Retina (tissue), 1 donor: ENCODE measurements at regions not wholly inside any gene's neighbourhood (a gene's known extent, or its start where the extent isn't known, plus 50 kb on each side); places are given as distances from the start of the nearest gene placed in this dataset.

Experiments used
- DNase-seq: peaks from one replicate; pipeline ENCODE4 v3.0.0-alpha.2; 2016

DNA sequence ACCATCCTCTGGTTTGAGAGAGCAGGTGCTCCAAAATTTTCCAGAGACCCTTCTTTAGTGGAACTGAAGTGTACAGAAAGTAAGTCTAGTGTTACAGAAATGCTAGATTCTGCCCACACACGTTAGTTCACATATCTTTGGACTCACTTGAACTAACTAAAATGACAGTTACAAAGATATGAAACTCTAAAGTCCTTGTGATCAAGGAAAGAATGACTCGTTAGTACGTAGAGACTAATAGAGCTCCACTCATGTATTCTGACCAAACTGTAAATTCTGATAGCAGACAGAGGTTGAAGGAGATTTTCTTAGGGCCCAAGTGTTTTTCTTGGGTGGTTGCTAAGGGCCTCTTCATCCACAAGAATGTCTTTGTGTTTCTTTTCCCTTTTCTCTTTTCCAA, 491.5 kb upstream of the B3GALT2 start:
- DNase-seq = no peak

- DNase-seq = no peak
Measured at GRCh38 chr1:193676996-193677549, 490.7 kb upstream of the B3GALT2 start.

DNA sequence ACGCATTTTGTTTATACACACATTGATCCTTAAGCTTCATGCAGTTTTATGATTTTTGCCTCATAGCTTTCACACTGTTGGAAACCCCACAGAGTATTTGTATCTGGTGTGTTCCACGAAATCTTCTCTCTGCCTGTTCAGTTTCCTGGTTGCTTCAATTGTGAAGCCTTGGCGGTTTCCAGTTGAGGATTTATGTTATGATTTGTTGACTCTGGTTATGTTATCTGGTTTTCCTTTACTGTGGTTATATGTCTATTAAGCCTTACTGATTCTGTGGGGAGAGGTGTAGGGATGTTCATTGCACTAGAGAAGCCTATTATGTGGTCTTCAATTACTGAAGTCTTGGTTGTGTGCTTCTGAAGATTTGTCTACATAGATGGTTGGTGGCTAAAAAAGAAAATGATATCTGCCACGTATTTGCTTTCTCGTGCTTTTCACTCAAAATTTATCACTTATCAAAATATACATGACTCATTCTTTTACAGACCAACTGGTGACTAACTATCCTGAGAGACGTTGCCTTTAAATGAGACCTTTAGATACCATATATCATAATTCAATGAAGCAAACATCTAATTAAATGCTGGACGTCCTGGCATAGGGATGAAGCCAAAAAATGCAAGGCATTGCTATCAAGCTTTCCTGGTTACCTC, 488.0 kb upstream of the B3GALT2 start:
- no peak for DNase-seq

DNA sequence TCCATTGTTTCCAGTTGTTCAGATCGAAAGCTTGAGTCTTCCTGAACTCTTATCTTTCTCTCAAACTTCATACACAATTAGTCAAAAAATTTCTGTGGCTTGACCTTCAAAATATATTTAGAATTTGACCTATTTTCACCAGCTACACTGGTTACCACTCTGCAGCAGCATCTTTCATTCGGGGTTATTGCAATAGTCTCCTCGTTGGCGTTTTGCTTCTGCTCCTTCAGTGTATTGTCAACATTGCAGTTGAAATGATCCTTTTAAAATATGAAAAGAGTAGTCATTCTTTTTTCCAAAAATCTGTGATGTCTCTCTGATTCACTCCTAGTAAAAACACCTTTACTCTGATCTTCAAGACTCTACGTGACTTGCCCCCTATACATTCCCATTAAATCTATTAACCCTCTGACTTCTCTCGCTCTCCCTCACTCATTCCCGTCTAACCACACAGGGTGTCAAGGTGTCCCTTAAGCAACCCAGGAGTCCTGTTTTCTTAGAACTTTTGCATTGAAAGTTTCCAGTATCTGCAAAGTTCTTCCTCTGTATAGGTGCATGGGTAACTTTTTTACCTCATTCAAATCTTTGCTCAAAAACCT, 480.2 kb upstream of the B3GALT2 start:
- DNase-seq = no peak

GRCh38 chr1:193663965-193664364, 477.6 kb upstream of the B3GALT2 start:
- DNase-seq = no peak

DNA sequence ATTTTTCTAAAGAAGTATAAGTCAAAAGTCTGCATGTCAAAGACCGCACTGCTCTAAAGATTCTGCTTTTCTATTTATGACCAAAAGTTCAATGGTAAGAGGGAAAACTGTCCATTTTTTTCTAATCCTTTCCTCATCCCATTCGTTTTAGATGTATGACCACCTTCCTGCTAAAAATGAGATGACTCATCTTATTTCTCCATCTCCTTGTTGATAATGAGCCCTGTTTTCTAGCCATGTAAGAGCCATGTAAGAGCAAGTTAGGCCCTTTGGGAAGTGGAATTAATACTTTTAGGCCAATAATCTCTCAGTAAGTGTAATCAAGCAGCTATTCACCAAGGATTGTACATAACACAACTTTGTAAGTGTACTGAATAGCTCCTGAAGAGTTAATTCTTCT, 475.6 kb upstream of the B3GALT2 start:
- DNase-seq = no peak

DNA sequence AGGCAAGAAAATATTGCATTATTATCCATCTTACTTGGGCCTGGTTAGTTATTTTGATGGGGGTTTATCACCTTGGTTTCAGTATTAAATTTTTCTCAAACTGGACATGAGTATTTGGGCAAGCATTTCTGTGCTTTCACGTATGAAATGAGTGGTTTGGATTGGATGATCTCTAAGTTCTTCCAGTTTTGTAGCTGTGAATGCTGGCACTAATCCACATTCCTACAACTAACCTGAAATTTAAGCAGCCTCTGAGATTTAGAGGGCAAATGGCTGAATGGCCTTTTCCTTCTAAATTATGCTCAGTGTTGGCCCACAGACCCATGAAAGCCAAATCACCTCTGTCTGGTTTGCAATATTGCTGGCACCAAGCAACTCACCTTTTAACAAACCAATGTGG, 475.0 kb upstream of the B3GALT2 start:
- DNase-seq = no peak

DNA sequence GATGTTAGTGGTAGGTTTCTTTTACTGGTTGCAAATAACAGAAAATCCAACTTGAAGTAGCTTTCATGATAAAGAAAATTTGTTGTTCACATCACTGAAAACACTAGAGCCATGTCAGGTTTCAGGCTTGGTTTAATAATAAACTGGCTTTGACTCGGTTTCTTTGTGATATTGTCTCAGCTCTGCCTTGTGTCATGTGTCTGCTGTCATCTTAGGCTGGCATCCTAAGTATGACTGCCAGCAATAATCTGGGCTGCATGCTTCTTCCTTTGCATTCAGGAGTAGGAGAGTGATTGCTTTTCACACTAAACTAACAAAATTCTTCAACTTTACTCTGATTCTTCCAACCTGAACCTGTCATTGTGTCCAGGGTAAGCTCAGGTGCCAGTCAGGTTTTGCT, 474.0 kb upstream of the B3GALT2 start:
- DNase-seq = no peak

- DNase-seq = no peak
Measured at GRCh38 chr1:193658691-193659090, 472.3 kb upstream of the B3GALT2 start.

DNA sequence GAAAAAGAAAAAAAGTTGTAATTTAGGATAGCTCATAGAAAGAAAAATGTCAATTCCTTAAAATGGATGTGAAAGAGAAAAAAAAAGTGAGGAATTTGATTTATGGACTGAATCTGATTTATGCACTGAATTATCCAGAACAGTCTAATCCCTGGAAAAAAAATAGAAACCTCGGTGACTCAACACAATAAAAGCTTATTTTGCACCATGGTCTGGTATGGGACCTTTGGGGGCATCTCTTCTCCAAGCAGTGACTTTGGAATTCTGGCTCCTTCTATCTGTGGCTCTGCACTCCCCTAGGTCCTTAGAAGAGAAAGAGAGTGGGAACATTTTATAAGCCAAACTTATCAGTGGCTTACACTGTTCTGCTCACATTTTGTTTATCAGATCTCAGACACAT, 471.7 kb upstream of the B3GALT2 start:
- no peak for DNase-seq

- DNase-seq = no peak
Measured at GRCh38 chr1:193657552-193657951, 471.1 kb upstream of the B3GALT2 start.

- DNase-seq = no peak
Measured at GRCh38 chr1:193656841-193657240, 470.4 kb upstream of the B3GALT2 start.

GRCh38 chr1:193654951-193655735, 468.7 kb upstream of the B3GALT2 start:
- no peak for DNase-seq

GRCh38 chr1:193649587-193649986, 463.2 kb upstream of the B3GALT2 start:
- no peak for DNase-seq

- no peak for DNase-seq
Measured at GRCh38 chr1:193634876-193635275, 448.5 kb upstream of the B3GALT2 start.

GRCh38 chr1:193634470-193634869, 448.1 kb upstream of the B3GALT2 start:
- DNase-seq = no peak

- DNase-seq = no peak
Measured at GRCh38 chr1:193633991-193634390, 447.6 kb upstream of the B3GALT2 start.

- no peak for DNase-seq
Measured at GRCh38 chr1:193633093-193633492, 446.7 kb upstream of the B3GALT2 start.

DNA sequence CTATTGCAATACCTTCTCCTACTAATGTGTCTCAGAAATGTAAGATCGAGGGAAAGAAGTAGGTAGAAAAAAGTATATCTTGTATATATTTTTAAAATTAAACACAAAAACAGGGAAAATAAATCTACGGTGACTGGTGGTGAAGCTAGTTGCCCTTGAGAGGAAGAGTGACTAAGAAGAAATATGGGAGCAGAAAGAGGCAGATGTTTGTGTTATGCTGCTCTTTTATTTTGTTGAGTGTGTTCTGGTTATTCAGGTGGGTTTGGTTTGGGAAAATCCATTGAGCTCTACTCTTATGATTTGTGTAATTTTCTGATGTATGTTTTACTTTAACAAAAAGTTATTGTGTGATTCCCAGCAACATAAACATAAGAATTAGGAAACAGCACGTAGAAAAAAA, 444.9 kb upstream of the B3GALT2 start:
- no peak for DNase-seq

GRCh38 chr1:193629875-193630274, 443.5 kb upstream of the B3GALT2 start:
- no peak for DNase-seq

DNA sequence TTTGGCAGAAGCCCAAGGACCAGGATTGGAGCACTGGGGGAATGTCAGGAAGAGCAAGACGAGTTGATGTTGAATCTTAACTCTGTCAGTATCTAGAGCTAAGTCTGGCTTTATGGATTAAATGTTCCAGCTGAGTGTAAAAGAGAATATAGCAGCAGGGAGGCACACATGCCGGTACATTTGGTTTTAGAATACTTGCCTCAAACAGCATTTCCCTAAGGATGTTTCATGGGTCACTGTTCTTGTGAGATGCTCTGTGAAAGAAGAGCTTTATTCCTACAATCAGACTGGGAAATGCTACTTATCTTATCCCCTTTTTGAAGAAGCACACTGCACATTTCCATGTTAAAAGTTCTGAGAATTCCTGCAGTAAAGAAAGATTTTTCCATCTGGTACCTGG, 440.3 kb upstream of the B3GALT2 start:
- peak; percentile 27 for DNase-seq

DNA sequence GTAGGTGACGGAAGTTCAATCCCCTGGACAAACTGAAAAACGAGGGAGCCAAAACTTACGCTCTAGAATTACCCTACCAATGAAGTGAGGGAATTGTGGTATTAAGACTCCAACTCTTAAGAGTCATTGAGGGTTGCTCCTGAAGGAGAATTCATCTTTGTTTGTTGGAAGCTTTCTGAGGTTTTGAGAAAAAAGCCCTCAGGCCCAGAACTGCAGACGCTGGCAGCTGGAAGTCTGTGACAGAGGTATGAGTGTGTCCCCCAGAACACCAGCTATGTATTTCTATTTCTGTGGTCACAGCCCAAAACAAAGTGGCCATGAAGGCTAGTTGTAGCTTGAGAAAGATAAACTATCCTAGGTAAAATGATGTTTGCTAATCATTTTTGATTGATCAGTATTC, 438.8 kb upstream of the B3GALT2 start:
- no peak for DNase-seq

DNA sequence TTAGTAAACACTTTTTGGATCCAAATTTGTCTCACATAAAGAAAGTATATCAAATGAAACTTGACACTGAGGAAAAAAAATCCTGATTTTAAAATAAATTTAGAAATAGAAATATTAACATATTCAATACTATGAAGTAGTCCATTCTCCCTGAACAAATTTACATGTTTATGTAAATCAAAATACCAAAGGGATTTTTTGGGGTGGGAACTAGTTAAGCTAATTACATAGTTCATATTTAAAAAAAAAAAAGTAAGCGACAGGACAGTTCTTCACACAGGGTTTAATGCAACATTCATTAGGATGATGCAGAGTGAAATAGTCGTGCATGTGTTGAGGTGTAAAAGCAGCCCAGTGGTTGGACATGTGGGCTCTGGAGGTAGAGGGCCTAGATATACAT, 433.5 kb upstream of the B3GALT2 start:
- DNase-seq = no peak

DNA sequence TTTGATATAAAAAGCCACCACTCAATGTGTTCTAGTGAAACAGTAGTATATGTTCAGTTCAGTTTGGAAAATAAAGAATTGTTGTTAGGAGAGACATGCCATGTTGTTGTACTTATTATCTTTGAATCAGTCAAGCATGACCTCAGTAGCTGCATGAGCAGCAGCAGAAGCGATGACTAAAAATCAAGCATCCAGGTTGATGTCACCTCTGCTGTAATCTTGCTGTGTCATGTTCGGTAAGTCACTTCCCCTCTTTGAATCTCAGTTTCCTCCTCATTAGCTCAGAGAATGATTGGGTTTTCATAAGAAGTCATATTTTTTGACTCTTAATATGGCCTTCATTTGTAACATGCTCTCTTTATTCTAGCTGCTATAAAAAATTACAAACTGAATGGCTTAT, 428.4 kb upstream of the B3GALT2 start:
- no peak for DNase-seq
